ENCODE measurements at regions not wholly inside any gene's neighbourhood (a gene's known extent, or its start where the extent isn't known, plus 50 kb on each side); places are given as distances from the start of the nearest gene placed in this dataset.

GRCh38 chr13:50152224-50152623 is 137.0 kb downstream of the KCNRG start:
- peak overlapping the region in 5 of 10 donors; percentile 14 to 31 (median 26) for H3K4me3 ChIP-seq
- no peak for DNase-seq
- H3K27me3 ChIP-seq: no peaks in the 10 kb centered on the region
- peaks cover 0 to 26% (median 9%) of the 10 kb centered on the region in 9 donors for H3K4me1 ChIP-seq
- ATAC-seq: no peak
- intact Hi-C loops (cut with DNase I): no loop called here
- TF ChIP-seq, protein P1, sequence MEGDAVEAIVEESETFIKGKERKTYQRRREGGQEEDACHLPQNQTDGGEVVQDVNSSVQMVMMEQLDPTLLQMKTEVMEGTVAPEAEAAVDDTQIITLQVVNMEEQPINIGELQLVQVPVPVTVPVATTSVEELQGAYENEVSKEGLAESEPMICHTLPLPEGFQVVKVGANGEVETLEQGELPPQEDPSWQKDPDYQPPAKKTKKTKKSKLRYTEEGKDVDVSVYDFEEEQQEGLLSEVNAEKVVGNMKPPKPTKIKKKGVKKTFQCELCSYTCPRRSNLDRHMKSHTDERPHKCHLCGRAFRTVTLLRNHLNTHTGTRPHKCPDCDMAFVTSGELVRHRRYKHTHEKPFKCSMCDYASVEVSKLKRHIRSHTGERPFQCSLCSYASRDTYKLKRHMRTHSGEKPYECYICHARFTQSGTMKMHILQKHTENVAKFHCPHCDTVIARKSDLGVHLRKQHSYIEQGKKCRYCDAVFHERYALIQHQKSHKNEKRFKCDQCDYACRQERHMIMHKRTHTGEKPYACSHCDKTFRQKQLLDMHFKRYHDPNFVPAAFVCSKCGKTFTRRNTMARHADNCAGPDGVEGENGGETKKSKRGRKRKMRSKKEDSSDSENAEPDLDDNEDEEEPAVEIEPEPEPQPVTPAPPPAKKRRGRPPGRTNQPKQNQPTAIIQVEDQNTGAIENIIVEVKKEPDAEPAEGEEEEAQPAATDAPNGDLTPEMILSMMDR (IDR thresholded peaks at IDR 0.05): no peak
- WGBS, 2 donors: 44 to 72% methylated on average over 3 of the region's 3 CpGs
- no peaks in the 10 kb centered on the region for H3K9me3 ChIP-seq
- peak overlapping the region in 2 of 10 donors; percentile 11 to 44 for H3K27ac ChIP-seq
- H3K36me3 ChIP-seq: no peaks in the 10 kb centered on the region

GRCh38 chr13:50152655-50153309 is 137.5 kb downstream of the KCNRG start:
- Histone ChIP-seq H3K9me3 (no peaks in the 10 kb centered on the region), H3K27me3 (no peaks in the 10 kb centered on the region), H3K27ac (peak overlapping the region in 2 of 10 donors; percentile 11 to 44), H3K4me3 (peak overlapping the region in 4 of 10 donors; percentile 14 to 31 (median 28)), H3K36me3 (no peaks in the 10 kb centered on the region), H3K4me1 (peaks cover 0 to 26% (median 9%) of the 10 kb centered on the region in 9 donors)
- TF ChIP-seq, protein P1 (IDR thresholded peaks at IDR 0.05): no peak
- 80 to 87% methylated on average over 7 of the region's 7 CpGs for WGBS, 2 donors
- DNase-seq: no peak
- no peak for ATAC-seq
- intact Hi-C loops (cut with DNase I): no loop called here

- ATAC-seq: no peak
- Histone ChIP-seq H3K9me3 (no peaks in the 10 kb centered on the region), H3K27me3 (no peaks in the 10 kb centered on the region), H3K36me3 (no peaks in the 10 kb centered on the region), H3K27ac (no peak overlapping the region), H3K4me3 (no peak overlapping the region), H3K4me1 (peaks cover 0 to 26% (median 9%) of the 10 kb centered on the region in 9 donors)
- intact Hi-C loops (cut with DNase I): no loop called here
- no peak for DNase-seq
- WGBS, 2 donors: 86 to 91% methylated on average over 2 of the region's 2 CpGs
- TF ChIP-seq, protein P1 (IDR thresholded peaks at IDR 0.05): no peak
Measured at GRCh38 chr13:50153401-50153800, 138.2 kb downstream of the KCNRG start.

- TF ChIP-seq, protein P1 (IDR thresholded peaks at IDR 0.05): no peak
- ATAC-seq (no peak), DNase-seq (no peak)
- intact Hi-C loops (cut with DNase I): no loop called here
- Histone ChIP-seq H3K27ac (no peak overlapping the region), H3K4me1 (peaks cover 0 to 29% (median 9%) of the 10 kb centered on the region in 9 donors), H3K9me3 (no peaks in the 10 kb centered on the region), H3K36me3 (no peaks in the 10 kb centered on the region), H3K27me3 (no peaks in the 10 kb centered on the region), H3K4me3 (no peak overlapping the region)
- WGBS, 2 donors: 82 to 84% methylated on average over 5 of the region's 5 CpGs
Measured at GRCh38 chr13:50153876-50154275, 138.6 kb downstream of the KCNRG start.
